OCI-LY7 (cell line): ENCODE measurements at regions not wholly inside any gene's neighbourhood (a gene's known extent, or its start where the extent isn't known, plus 50 kb on each side); places are given as distances from the start of the nearest gene placed in this dataset.

ENCODE experiments used
- EZH2phosphoT487 ChIP-seq: fragments of 200-600 bp; sonication (generic); IDR thresholded peaks from 2 replicates; pipeline ENCODE4 v1.6.1; 2018; ENCODE audit warnings: low read depth, borderline replicate concordance, mild to moderate bottlenecking, mixed run types, antibody characterized with exemption, low read length, moderate library complexity, mixed read lengths
- TF ChIP-seq, protein P1 (sequence below): fragments of 200-600 bp; sonication (generic); conservative IDR thresholded peaks from 2 replicates; pipeline ENCODE4 v1.5.1; 2014; ENCODE audit warnings: mild to moderate bottlenecking, antibody characterized with exemption, low read length, moderate library complexity, mixed read lengths

DNA sequence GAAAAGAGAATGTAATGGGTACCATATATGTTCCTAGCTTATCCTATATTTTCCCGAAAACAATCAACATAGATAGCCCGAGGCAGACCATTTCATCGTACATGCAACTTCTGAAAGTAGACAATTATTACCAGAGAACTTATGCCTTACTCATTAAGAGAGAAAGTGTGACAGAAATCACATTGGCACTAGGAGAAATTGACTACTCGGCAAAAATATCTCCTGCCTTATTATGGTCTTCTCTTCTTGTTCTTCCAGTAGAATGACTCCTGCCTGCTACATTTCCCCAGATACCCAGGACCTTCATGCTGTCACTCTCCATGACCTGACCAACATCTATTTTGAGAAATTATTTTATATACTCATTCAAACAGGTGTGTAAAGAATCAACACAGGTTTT, 1015.7 kb downstream of the TUSC7 start:
- TF ChIP-seq, protein P1, sequence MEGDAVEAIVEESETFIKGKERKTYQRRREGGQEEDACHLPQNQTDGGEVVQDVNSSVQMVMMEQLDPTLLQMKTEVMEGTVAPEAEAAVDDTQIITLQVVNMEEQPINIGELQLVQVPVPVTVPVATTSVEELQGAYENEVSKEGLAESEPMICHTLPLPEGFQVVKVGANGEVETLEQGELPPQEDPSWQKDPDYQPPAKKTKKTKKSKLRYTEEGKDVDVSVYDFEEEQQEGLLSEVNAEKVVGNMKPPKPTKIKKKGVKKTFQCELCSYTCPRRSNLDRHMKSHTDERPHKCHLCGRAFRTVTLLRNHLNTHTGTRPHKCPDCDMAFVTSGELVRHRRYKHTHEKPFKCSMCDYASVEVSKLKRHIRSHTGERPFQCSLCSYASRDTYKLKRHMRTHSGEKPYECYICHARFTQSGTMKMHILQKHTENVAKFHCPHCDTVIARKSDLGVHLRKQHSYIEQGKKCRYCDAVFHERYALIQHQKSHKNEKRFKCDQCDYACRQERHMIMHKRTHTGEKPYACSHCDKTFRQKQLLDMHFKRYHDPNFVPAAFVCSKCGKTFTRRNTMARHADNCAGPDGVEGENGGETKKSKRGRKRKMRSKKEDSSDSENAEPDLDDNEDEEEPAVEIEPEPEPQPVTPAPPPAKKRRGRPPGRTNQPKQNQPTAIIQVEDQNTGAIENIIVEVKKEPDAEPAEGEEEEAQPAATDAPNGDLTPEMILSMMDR = no peak
- TF ChIP-seq EZH2phosphoT487 = no peak
